K562 (cell line): ENCODE measurements at regions not wholly inside any gene's neighbourhood (a gene's known extent, or its start where the extent isn't known, plus 50 kb on each side); places are given as distances from the start of the nearest gene placed in this dataset.

Experiments
- DMBX1 ChIP-seq: fragments of 250-450 bp; sonication (Bioruptor Pico); IDR thresholded peaks from 2 replicates; pipeline ENCODE4 v1.8.0; 2022; ENCODE audit warnings: inconsistent platforms, mild to moderate bottlenecking, moderate library complexity, borderline replicate concordance
- E2F3 ChIP-seq: fragments of 250-450 bp; sonication (Bioruptor Pico); IDR thresholded peaks from 2 replicates; pipeline ENCODE4 v1.4.0; 2020; ENCODE audit warnings: mild to moderate bottlenecking
- FOXA3 ChIP-seq, 2 experiments: fragments of 450-650 bp in 1 of 2; sonication (generic) in 1 of 2; formaldehyde crosslinking; IDR thresholded peaks in 1 of 2; conservative IDR thresholded peaks in 1 of 2; 2 replicates each; pipeline versions ENCODE4 v1.4.0 to v1.8.0; 2020 to 2022; ENCODE audit warnings: mild to moderate bottlenecking in 2 of 2, missing genetic modification reagents in 1 of 2
- MEIS2 ChIP-seq: fragments of 450-650 bp; IDR thresholded peaks from 2 replicates; pipeline ENCODE4 v1.6.1; 2014; ENCODE audit warnings: mild to moderate bottlenecking; ENCODE audit not compliant: partially characterized antibody
- NFIC ChIP-seq: fragments of 450-650 bp; IDR thresholded peaks from 2 replicates; pipeline ENCODE4 v1.6.1; 2017; ENCODE audit warnings: mild to moderate bottlenecking, inconsistent platforms
- NR1H2 ChIP-seq: sonication (generic); formaldehyde crosslinking; IDR thresholded peaks from 2 replicates; pipeline ENCODE4 v1.4.0; 2020; ENCODE audit warnings: mild to moderate bottlenecking, missing genetic modification reagents
- OTX1 ChIP-seq: fragments of 450-650 bp; formaldehyde crosslinking; IDR thresholded peaks from 2 replicates; pipeline ENCODE4 v1.4.0; 2022; ENCODE audit warnings: mild to moderate bottlenecking
- RBM25 ChIP-seq: fragments of 200-400 bp; formaldehyde crosslinking; IDR thresholded peaks from 2 replicates; pipeline ENCODE4 v1.6.1; 2018; ENCODE audit warnings: low read length, low read depth, moderate library complexity; ENCODE audit not compliant: severe bottlenecking
- STAT5A ChIP-seq: IDR thresholded peaks from 2 replicates; pipeline ENCODE4 v1.6.1; 2012; ENCODE audit warnings: low read length, inconsistent platforms, borderline replicate concordance
- XRCC5 ChIP-seq: fragments of 200-400 bp; formaldehyde crosslinking; IDR thresholded peaks from 2 replicates; pipeline ENCODE4 v1.6.1; 2017; ENCODE audit warnings: low read depth, mild to moderate bottlenecking, low read length
- YY1 ChIP-seq, 3 experiments: IDR thresholded peaks; 2 replicates each; pipeline ENCODE4 v1.6.1; 2011; ENCODE audit warnings: low read length in 2 of 3, mild to moderate bottlenecking in 2 of 3, moderate library complexity in 2 of 3, borderline replicate concordance in 1 of 3, control low read depth in 1 of 3, low read depth in 1 of 3; ENCODE audit not compliant: insufficient read depth in 3 of 3, insufficient replicate concordance in 2 of 3, control insufficient read depth in 1 of 3, insufficient read length in 1 of 3; ENCODE audit errors: extremely low read depth in 1 of 3
- ZFP30 ChIP-seq: fragments of 250-450 bp; sonication (Bioruptor Pico); IDR thresholded peaks from 2 replicates; pipeline ENCODE4 v1.8.0; 2022; ENCODE audit warnings: moderate library complexity, mild to moderate bottlenecking, inconsistent platforms, borderline replicate concordance
- ZNF764 ChIP-seq: fragments of 250-450 bp; sonication (Bioruptor Pico); IDR thresholded peaks from 2 replicates; pipeline ENCODE4 v1.4.0; 2020; ENCODE audit warnings: low read depth, mild to moderate bottlenecking, moderate library complexity
- TF ChIP-seq, protein P1 (sequence below): conservative IDR thresholded peaks from 2 replicates; pipeline ENCODE4 v1.6.1; 2011; ENCODE audit warnings: low read depth, mild to moderate bottlenecking, low read length; ENCODE audit not compliant: control insufficient read depth
- TF ChIP-seq, protein P2 (sequence below): fragments of 250-450 bp; sonication (Bioruptor Pico); IDR thresholded peaks from 2 replicates; pipeline ENCODE4 v1.5.0; 2021
- TF ChIP-seq, protein P3 (sequence below), 2 experiments: fragments of 450-650 bp in 1 of 2; sonication (generic) in 1 of 2; formaldehyde crosslinking in 1 of 2; IDR thresholded peaks; 2 replicates each; pipeline versions ENCODE4 v1.7.1 to v1.9.0; 2016 to 2022; ENCODE audit warnings: inconsistent platforms in 1 of 2, mild to moderate bottlenecking in 1 of 2, missing genetic modification reagents in 1 of 2

DNA sequence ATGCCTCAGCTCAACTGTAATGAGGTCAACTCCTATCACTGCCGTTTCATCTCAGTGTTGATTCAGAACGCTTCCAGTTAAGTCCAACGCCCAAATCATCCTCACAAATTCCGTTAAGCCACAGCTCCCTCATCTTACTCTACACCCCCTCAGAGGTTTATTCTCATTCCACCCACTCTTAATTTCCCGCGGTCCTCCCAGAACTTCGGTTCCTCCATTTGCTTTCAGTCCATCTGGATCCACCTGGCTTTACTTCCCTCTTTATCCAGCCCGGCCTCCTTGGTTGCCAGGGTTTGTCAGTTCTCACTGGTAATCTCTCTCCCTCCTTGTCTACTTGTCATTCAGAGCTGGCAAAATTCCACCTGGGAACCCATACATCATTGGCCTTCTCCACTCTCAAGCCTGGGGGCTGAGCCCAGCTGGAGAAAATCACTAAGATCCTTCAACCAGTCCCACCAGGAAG, 51.3 kb upstream of the RUNX1 start (continued):
- TF ChIP-seq XRCC5 (no peak), ZNF764 (CRISPR knock-in tag) (no peak), MEIS2 (peak; percentile 50), RBM25 (no peak), STAT5A (no peak), E2F3 (CRISPR knock-in tag) (no peak), FOXA3 (CRISPR knock-in tag; conservative IDR thresholded peaks at IDR 0.05 in 1 of 2, IDR thresholded peaks at IDR 0.05 in 1 of 2) (peak in 1 of 2 experiments; percentile 28; a peak in 1 of 4 replicates), YY1 (IDR thresholded peaks at IDR 0.05; ENCODE audit: borderline replicate concordance in 1 of 3, control insufficient read depth in 1 of 3, extremely low read depth in 1 of 3, insufficient read depth in 3 of 3, insufficient read length in 1 of 3, insufficient replicate concordance in 2 of 3, low read depth in 1 of 3, low read length in 2 of 3) (peak in 1 of 3 experiments; percentile 36), DMBX1 (CRISPR knock-in tag) (0 out of 2 replicates have a peak, but pooled peaks have one; percentile 44), OTX1 (CRISPR knock-in tag) (0 out of 2 replicates have a peak, but pooled peaks have one; percentile 41), ZFP30 (CRISPR knock-in tag) (no peak), NR1H2 (CRISPR knock-in tag) (no peak), NFIC (peak; percentile 67)
- TF ChIP-seq, protein P1, sequence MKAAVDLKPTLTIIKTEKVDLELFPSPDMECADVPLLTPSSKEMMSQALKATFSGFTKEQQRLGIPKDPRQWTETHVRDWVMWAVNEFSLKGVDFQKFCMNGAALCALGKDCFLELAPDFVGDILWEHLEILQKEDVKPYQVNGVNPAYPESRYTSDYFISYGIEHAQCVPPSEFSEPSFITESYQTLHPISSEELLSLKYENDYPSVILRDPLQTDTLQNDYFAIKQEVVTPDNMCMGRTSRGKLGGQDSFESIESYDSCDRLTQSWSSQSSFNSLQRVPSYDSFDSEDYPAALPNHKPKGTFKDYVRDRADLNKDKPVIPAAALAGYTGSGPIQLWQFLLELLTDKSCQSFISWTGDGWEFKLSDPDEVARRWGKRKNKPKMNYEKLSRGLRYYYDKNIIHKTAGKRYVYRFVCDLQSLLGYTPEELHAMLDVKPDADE, result no peak
- TF ChIP-seq, protein P2, sequence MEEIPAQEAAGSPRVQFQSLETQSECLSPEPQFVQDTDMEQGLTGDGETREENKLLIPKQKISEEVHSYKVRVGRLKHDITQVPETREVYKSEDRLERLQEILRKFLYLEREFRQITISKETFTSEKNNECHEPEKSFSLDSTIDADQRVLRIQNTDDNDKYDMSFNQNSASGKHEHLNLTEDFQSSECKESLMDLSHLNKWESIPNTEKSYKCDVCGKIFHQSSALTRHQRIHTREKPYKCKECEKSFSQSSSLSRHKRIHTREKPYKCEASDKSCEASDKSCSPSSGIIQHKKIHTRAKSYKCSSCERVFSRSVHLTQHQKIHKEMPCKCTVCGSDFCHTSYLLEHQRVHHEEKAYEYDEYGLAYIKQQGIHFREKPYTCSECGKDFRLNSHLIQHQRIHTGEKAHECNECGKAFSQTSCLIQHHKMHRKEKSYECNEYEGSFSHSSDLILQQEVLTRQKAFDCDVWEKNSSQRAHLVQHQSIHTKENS, result no peak
- TF ChIP-seq, protein P3, sequence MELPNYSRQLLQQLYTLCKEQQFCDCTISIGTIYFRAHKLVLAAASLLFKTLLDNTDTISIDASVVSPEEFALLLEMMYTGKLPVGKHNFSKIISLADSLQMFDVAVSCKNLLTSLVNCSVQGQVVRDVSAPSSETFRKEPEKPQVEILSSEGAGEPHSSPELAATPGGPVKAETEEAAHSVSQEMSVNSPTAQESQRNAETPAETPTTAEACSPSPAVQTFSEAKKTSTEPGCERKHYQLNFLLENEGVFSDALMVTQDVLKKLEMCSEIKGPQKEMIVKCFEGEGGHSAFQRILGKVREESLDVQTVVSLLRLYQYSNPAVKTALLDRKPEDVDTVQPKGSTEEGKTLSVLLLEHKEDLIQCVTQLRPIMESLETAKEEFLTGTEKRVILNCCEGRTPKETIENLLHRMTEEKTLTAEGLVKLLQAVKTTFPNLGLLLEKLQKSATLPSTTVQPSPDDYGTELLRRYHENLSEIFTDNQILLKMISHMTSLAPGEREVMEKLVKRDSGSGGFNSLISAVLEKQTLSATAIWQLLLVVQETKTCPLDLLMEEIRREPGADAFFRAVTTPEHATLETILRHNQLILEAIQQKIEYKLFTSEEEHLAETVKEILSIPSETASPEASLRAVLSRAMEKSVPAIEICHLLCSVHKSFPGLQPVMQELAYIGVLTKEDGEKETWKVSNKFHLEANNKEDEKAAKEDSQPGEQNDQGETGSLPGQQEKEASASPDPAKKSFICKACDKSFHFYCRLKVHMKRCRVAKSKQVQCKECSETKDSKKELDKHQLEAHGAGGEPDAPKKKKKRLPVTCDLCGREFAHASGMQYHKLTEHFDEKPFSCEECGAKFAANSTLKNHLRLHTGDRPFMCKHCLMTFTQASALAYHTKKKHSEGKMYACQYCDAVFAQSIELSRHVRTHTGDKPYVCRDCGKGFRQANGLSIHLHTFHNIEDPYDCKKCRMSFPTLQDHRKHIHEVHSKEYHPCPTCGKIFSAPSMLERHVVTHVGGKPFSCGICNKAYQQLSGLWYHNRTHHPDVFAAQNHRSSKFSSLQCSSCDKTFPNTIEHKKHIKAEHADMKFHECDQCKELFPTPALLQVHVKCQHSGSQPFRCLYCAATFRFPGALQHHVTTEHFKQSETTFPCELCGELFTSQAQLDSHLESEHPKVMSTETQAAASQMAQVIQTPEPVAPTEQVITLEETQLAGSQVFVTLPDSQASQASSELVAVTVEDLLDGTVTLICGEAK (IDR thresholded peaks at IDR 0.05), result no peak
- TF ChIP-seq, protein P3 (CRISPR knock-in tag; IDR thresholded peaks at IDR 0.05), result no peak
